PC-3 (cell line): ENCODE measurements at regions not wholly inside any gene's neighbourhood (a gene's known extent, or its start where the extent isn't known, plus 50 kb on each side); places are given as distances from the start of the nearest gene placed in this dataset.
A peak's percentile ranks its signal among the peaks of the same experiment; 100 is the strongest.

Experiments
- ATAC-seq: fragments of 200-7000 bp; cut with Tn5 transposase; 2 replicates; pipeline ENCODE4 v1.9.1; 2020; ENCODE audit warnings: mild to moderate bottlenecking, moderate library complexity
- BruUV-seq: library from RNA; stranded (reverse); fragments of 400-500 nt; replicated peaks from 2 replicates; lab custom pipeline; 2021; lab: Mats Ljungman, UMichigan
- CTCF ChIA-PET: fragments of 300-600 bp; sonication (Branson Sonifier 250); formaldehyde crosslinking; loops from one replicate; lab custom pipeline; 2022; ENCODE audit warnings: antibody characterized with exemption; lab: Charles Lee
- POLR2A ChIA-PET: fragments of 300-600 bp; sonication (Branson Sonifier 250); formaldehyde crosslinking; loops from one replicate; lab custom pipeline; 2022; ENCODE audit warnings: antibody characterized with exemption; ENCODE audit not compliant: unreplicated experiment; lab: Charles Lee
- DNase-seq: peaks from one replicate; pipeline ENCODE4 v3.0.0-alpha.2; 2015
- H2AFZ ChIP-seq: fragments of 300-600 bp; sonication (generic); 2 replicates; pipeline ENCODE4 v1.6.0; 2016; ENCODE audit warnings: antibody characterized with exemption, low read length
- H3F3A ChIP-seq: fragments of 300-600 bp; sonication (generic); one replicate; pipeline ENCODE4 v1.6.0; 2017; ENCODE audit warnings: antibody characterized with exemption, low read length, control low read depth, mild to moderate bottlenecking; ENCODE audit not compliant: unreplicated experiment
- H3K27ac ChIP-seq: fragments of 300-600 bp; sonication (generic); 2 replicates; pipeline ENCODE4 v1.5.1; 2016; ENCODE audit warnings: mild to moderate bottlenecking, low read length
- H3K27me3 ChIP-seq: fragments of 300-600 bp; sonication (generic); 2 replicates; pipeline ENCODE4 v1.6.1; 2016; ENCODE audit warnings: low read length, mixed read lengths
- H3K36me3 ChIP-seq: fragments of 300-600 bp; sonication (generic); 2 replicates; pipeline ENCODE4 v1.6.1; 2016; ENCODE audit warnings: low read depth, mixed run types, low read length, mixed read lengths
- H3K4me1 ChIP-seq: fragments of 300-600 bp; sonication (generic); 2 replicates; pipeline ENCODE4 v1.5.1; 2016; ENCODE audit warnings: low read length; ENCODE audit not compliant: insufficient read depth
- H3K4me2 ChIP-seq: fragments of 300-600 bp; sonication (generic); 2 replicates; pipeline ENCODE4 v1.6.0; 2016; ENCODE audit warnings: low read length
- H3K4me3 ChIP-seq: fragments of 300-600 bp; sonication (generic); 2 replicates; pipeline ENCODE4 v1.5.1; 2016; ENCODE audit warnings: mild to moderate bottlenecking, low read length, mixed read lengths
- H3K79me2 ChIP-seq: fragments of 300-600 bp; sonication (generic); 2 replicates; pipeline ENCODE4 v1.6.1; 2017; ENCODE audit warnings: low read length, mixed read lengths
- H3K9ac ChIP-seq: fragments of 300-600 bp; sonication (generic); 2 replicates; pipeline ENCODE4 v1.6.0; 2016; ENCODE audit warnings: mild to moderate bottlenecking, low read length
- H3K9me2 ChIP-seq: fragments of 300-600 bp; sonication (generic); replicated peaks from 2 replicates; pipeline ENCODE4 v1.6.1; 2016; ENCODE audit warnings: mixed run types, low read length, mixed read lengths
- H3K9me3 ChIP-seq: fragments of 300-600 bp; sonication (generic); 2 replicates; pipeline ENCODE4 v1.6.1; 2016; ENCODE audit warnings: low read length, mixed read lengths
- H4K20me1 ChIP-seq: fragments of 300-600 bp; sonication (generic); 2 replicates; pipeline ENCODE4 v1.6.1; 2016; ENCODE audit warnings: low read length, mixed read lengths
- EZH2 ChIP-seq: fragments of 300-600 bp; sonication (generic); IDR thresholded peaks from one replicate; pipeline ENCODE4 v1.6.1; 2017; ENCODE audit warnings: antibody characterized with exemption, mild to moderate bottlenecking, low read length; ENCODE audit not compliant: unreplicated experiment
- EZH2phosphoT487 ChIP-seq: fragments of 300-600 bp; sonication (generic); IDR thresholded peaks from 2 replicates; pipeline ENCODE4 v1.6.1; 2018; ENCODE audit warnings: mild to moderate bottlenecking, antibody characterized with exemption, low read length, borderline replicate concordance
- intact Hi-C: fragments of 100-400 bp; cut with micrococcal nuclease; formaldehyde crosslinking; loops from 2 replicates; pipeline ENCODE4 v1.9.0; 2023
- TF ChIP-seq, protein P1 (sequence below): fragments of 300-600 bp; sonication (generic); conservative IDR thresholded peaks from 2 replicates; pipeline ENCODE4 v1.5.1; 2017; ENCODE audit warnings: antibody characterized with exemption, low read depth, mild to moderate bottlenecking, low read length

GRCh38 chr18:43420091-43420490 is 142.8 kb upstream of the SYT4 start:
- no peak overlapping the region for H3K9ac ChIP-seq
- no peaks in the 10 kb centered on the region for H3K27me3 ChIP-seq
- H3F3A ChIP-seq = no peaks in the 10 kb centered on the region
- H2AFZ ChIP-seq = no peak overlapping the region
- ATAC-seq (no peak), DNase-seq (no peak)
- TF ChIP-seq, protein P1, sequence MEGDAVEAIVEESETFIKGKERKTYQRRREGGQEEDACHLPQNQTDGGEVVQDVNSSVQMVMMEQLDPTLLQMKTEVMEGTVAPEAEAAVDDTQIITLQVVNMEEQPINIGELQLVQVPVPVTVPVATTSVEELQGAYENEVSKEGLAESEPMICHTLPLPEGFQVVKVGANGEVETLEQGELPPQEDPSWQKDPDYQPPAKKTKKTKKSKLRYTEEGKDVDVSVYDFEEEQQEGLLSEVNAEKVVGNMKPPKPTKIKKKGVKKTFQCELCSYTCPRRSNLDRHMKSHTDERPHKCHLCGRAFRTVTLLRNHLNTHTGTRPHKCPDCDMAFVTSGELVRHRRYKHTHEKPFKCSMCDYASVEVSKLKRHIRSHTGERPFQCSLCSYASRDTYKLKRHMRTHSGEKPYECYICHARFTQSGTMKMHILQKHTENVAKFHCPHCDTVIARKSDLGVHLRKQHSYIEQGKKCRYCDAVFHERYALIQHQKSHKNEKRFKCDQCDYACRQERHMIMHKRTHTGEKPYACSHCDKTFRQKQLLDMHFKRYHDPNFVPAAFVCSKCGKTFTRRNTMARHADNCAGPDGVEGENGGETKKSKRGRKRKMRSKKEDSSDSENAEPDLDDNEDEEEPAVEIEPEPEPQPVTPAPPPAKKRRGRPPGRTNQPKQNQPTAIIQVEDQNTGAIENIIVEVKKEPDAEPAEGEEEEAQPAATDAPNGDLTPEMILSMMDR = no peak
- TF ChIP-seq EZH2 (no peak), EZH2phosphoT487 (no peak)
- no peaks in the 10 kb centered on the region for H3K4me1 ChIP-seq
- H3K36me3 ChIP-seq = no peaks in the 10 kb centered on the region
- H4K20me1 ChIP-seq = no peaks in the 10 kb centered on the region
- no peaks in the 10 kb centered on the region for H3K79me2 ChIP-seq
- POLR2A ChIA-PET = no interaction called here
- H3K4me3 ChIP-seq = no peak overlapping the region
- H3K27ac ChIP-seq = no peak overlapping the region
- intact Hi-C loops = no loop called here
- no TSS peak for BruUV-seq
- CTCF ChIA-PET = no interaction called here
- no peaks in the 10 kb centered on the region for H3K9me2 ChIP-seq
- H3K9me3 ChIP-seq = no peaks in the 10 kb centered on the region
- H3K4me2 ChIP-seq = no peak overlapping the region

GRCh38 chr18:43420950-43421349 is 143.7 kb upstream of the SYT4 start:
- Histone ChIP-seq H3K4me3 (no peak overlapping the region), H3K9me2 (no peaks in the 10 kb centered on the region), H3F3A (no peaks in the 10 kb centered on the region), H4K20me1 (no peaks in the 10 kb centered on the region), H3K79me2 (no peaks in the 10 kb centered on the region), H2AFZ (no peak overlapping the region), H3K4me2 (no peak overlapping the region), H3K9ac (no peak overlapping the region), H3K27me3 (no peaks in the 10 kb centered on the region), H3K27ac (no peak overlapping the region), H3K9me3 (no peaks in the 10 kb centered on the region), H3K4me1 (no peaks in the 10 kb centered on the region), H3K36me3 (no peaks in the 10 kb centered on the region)
- intact Hi-C loops = no loop called here
- DNase-seq (no peak), ATAC-seq (no peak)
- no peak for TF ChIP-seq EZH2phosphoT487
- TF ChIP-seq, protein P1 = 0 out of 2 replicates have a peak, but pooled peaks have one; percentile 19
- BruUV-seq = no TSS peak
- POLR2A ChIA-PET = no interaction called here
- CTCF ChIA-PET = no interaction called here

DNA sequence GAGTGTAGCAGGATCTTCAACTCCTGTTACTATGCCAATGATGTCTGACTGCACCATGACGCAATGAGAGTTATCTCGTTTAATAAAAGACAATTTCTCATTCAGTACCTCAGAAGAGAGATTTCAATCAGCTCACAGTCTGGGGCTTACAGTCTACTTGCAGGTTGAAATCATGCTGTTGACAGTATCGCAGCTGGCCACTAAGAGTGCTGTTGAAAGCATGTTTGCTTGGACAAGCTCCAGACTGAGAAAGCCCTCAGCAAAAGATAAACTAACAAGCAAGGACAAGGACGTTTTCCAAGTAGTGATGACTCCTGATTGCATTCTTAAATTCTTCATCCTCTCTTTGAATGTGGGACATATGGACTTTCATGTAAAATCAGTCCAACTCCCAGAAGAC is 145.2 kb upstream of the SYT4 start:
- H3K9me3 ChIP-seq = no peaks in the 10 kb centered on the region
- no peaks in the 10 kb centered on the region for H3K9me2 ChIP-seq
- no peak overlapping the region for H3K9ac ChIP-seq
- no peak overlapping the region for H3K4me3 ChIP-seq
- DNase-seq (no peak), ATAC-seq (no peak)
- ChIA-PET CTCF (no interaction called here), POLR2A (no interaction called here)
- H3K4me1 ChIP-seq = no peaks in the 10 kb centered on the region
- TF ChIP-seq, protein P1 = no peak
- TF ChIP-seq EZH2 = no peak
- no peak for TF ChIP-seq EZH2phosphoT487
- H2AFZ ChIP-seq = no peak overlapping the region
- no peak overlapping the region for H3K4me2 ChIP-seq
- no peak overlapping the region for H3K27ac ChIP-seq
- no peaks in the 10 kb centered on the region for H4K20me1 ChIP-seq
- BruUV-seq = no TSS peak
- no peaks in the 10 kb centered on the region for H3K27me3 ChIP-seq
- intact Hi-C loops = no loop called here
- H3K79me2 ChIP-seq = no peaks in the 10 kb centered on the region
- no peaks in the 10 kb centered on the region for H3K36me3 ChIP-seq
- no peaks in the 10 kb centered on the region for H3F3A ChIP-seq
